ENCODE measurements at regions not wholly inside any gene's neighbourhood (a gene's known extent, or its start where the extent isn't known, plus 50 kb on each side); places are given as distances from the start of the nearest gene placed in this dataset.

DNA sequence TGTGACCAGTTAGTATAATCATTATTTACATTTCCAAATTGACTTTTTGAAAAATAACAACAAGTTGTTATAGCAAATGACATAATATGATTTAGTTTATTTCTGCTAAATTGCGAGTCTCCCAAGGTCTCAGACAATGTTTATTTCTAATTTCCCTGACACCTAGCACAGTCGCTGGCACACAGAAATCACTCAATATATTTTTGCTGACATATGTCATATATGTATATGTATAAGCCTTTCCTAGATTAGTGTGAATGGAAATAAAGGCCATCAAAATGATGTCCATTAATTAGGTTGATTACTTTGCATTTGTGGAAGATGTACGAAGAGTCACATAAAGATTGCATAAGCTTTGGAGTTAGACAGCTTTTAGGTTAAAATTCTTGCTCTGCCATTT lies 136.7 kb upstream of the CDH2 start:
- TF ChIP-seq, protein P1, sequence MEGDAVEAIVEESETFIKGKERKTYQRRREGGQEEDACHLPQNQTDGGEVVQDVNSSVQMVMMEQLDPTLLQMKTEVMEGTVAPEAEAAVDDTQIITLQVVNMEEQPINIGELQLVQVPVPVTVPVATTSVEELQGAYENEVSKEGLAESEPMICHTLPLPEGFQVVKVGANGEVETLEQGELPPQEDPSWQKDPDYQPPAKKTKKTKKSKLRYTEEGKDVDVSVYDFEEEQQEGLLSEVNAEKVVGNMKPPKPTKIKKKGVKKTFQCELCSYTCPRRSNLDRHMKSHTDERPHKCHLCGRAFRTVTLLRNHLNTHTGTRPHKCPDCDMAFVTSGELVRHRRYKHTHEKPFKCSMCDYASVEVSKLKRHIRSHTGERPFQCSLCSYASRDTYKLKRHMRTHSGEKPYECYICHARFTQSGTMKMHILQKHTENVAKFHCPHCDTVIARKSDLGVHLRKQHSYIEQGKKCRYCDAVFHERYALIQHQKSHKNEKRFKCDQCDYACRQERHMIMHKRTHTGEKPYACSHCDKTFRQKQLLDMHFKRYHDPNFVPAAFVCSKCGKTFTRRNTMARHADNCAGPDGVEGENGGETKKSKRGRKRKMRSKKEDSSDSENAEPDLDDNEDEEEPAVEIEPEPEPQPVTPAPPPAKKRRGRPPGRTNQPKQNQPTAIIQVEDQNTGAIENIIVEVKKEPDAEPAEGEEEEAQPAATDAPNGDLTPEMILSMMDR (IDR thresholded peaks at IDR 0.05; ENCODE audit: insufficient read depth, low read depth, low read length, missing control alignments), result no peak
- DNase-seq (ENCODE audit: low read depth), result no peak
- H3K4me3 ChIP-seq (ENCODE audit: low read depth, low read length), result no peak overlapping the region

DNA sequence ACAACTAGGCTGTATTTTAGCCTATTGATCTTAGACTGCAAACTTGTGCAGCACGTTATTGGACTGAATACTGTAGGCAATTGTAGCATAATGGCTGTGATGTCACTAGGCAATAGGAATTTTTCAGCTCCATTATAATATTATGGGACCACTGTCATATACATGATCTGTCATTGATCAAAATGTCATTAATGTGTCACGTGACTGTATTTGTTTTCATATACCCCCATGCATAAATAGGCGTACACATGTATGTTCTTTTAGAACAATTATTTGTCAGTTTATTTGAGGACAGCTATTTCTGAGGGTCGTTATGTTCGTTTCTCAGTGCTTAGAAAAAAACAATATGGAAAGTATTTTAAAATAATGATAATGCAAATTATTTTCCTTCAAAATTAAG lies 111.9 kb upstream of the CDH2 start:
- H3K4me3 ChIP-seq (ENCODE audit: low read depth, low read length), result no peak overlapping the region
- no peak for DNase-seq (ENCODE audit: low read depth)
- TF ChIP-seq, protein P1 (IDR thresholded peaks at IDR 0.05; ENCODE audit: insufficient read depth, low read depth, low read length, missing control alignments), result no peak

DNA sequence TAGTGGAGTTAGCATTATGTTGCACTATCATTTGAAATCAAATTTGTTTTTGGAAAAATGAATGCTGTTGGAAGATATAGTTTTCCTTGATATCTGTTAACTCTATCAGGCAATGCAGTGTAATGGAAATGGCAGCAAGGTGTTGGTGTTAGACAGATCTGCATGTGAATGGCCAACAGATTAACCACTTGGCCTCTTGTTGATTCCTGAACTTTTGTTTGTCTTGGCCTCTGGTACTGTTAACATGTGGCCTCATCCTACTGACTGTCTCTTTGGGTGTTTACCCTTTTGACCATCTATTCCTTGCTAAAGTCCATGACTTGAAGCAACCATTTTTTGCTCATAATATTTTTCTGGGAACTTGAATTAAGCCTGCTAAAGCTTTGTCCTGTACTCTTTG lies 110.2 kb upstream of the CDH2 start:
- H3K4me3 ChIP-seq (ENCODE audit: low read depth, low read length), result no peak overlapping the region
- DNase-seq (ENCODE audit: low read depth), result no peak
- TF ChIP-seq, protein P1 (IDR thresholded peaks at IDR 0.05; ENCODE audit: insufficient read depth, low read depth, low read length, missing control alignments), result no peak

DNA sequence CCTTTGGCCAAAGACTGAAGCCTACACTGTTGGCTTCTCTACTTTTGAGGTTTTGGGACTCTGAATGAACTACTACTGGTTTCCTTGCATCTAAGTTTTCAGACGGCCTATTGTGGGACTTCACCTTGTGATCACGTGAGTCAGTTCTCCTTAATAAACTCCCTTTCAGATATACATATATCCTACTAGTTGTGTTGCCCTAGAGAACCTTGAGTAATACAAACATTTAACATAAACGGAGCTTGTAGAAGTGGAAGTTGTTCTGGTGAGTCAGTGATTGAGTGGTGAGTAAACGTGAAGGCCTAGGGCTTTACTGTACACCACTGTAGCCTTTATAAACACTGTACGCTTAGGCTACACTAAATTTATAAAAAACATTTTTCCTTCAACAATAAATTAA lies 107.2 kb upstream of the CDH2 start:
- TF ChIP-seq, protein P1 (IDR thresholded peaks at IDR 0.05; ENCODE audit: insufficient read depth, low read depth, low read length, missing control alignments), result no peak
- DNase-seq (ENCODE audit: low read depth), result no peak
- H3K4me3 ChIP-seq (ENCODE audit: low read depth, low read length), result no peak overlapping the region

DNA sequence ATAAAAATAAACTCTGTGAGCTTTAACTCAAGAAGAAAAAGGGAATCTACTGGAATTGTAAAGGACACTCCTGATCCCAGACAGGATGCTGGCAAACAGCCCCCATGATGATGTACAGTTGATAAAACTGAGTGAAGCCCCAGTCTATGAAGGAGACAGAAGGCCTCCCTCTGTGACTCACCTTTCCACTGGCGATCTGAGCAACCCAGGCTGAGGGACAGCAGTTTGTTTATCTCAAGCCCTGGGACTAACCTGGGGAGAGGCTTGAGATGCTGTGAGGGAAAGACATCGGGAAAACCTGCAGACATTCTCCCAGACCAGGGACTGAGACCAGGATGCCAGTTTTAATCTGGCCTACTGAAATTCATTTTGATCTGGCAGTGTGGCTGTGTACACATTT lies 104.5 kb upstream of the CDH2 start:
- no peak for DNase-seq (ENCODE audit: low read depth)
- no peak overlapping the region for H3K4me3 ChIP-seq (ENCODE audit: low read depth, low read length)
- TF ChIP-seq, protein P1 (IDR thresholded peaks at IDR 0.05; ENCODE audit: insufficient read depth, low read depth, low read length, missing control alignments), result no peak

DNA sequence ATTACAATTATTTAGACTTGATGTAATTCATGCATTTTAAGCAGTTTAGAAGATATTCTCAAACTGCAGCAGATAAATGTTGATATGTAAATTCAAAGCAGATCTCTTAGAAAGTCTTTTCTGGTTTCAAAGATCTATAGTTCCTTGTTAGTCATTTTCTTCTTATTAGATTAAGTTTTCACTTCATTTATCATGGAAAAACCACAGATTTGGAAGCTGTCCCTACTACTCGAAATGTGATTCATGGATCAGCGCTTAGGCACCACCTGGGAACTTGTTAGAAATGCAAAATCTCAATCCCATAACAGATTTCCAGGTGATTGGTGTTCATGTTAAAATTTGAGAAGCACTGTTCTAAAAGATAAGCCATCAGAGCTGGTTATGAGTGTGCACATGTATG lies 92.8 kb upstream of the CDH2 start:
- DNase-seq (ENCODE audit: low read depth), result no peak

More for the DNA sequence above, 92.8 kb upstream of the CDH2 start:
- H3K4me3 ChIP-seq (ENCODE audit: low read depth, low read length), result no peak overlapping the region
- TF ChIP-seq, protein P1 (IDR thresholded peaks at IDR 0.05; ENCODE audit: insufficient read depth, low read depth, low read length, missing control alignments), result no peak

All from GM12865 (cell line).